D341Med (cell line): ENCODE measurements at regions not wholly inside any gene's neighbourhood (a gene's known extent, or its start where the extent isn't known, plus 50 kb on each side); places are given as distances from the start of the nearest gene placed in this dataset.

Source experiments
- DNase-seq: peaks from one replicate; pipeline ENCODE4 v3.0.0; 2012; ENCODE audit warnings: low spot score

GRCh38 chrX:149274516-149275105 is 230.5 kb downstream of the IDS start:
- no peak for DNase-seq

- DNase-seq: no peak
Observed at GRCh38 chrX:149272690-149273463, 232.2 kb downstream of the IDS start.

- DNase-seq: no peak
Observed at GRCh38 chrX:149267878-149268813, 237.0 kb downstream of the IDS start.

GRCh38 chrX:149262086-149262485 is 243.0 kb downstream of the IDS start:
- no peak for DNase-seq

- DNase-seq: no peak
Observed at GRCh38 chrX:149259241-149259640, 245.9 kb downstream of the IDS start.

DNA sequence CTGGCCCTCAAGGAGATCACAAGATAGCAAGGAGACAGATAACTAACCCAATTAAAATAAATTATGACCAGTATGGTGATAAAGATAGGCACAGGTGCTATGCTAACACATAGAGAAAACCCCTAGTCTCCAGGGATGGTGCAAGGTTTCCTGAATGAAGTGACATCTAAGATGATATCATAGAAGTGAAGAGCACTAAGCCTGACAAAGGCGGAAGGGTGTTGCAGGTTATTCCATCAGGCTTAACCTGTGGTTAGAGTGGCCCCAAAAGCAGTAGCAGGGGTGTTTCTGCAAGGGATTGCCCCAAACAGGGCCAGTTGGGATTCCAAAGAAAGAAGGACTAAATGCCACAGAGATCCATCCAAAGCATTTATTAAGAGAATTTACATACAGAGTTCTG is 249.2 kb downstream of the IDS start:
- no peak for DNase-seq

DNA sequence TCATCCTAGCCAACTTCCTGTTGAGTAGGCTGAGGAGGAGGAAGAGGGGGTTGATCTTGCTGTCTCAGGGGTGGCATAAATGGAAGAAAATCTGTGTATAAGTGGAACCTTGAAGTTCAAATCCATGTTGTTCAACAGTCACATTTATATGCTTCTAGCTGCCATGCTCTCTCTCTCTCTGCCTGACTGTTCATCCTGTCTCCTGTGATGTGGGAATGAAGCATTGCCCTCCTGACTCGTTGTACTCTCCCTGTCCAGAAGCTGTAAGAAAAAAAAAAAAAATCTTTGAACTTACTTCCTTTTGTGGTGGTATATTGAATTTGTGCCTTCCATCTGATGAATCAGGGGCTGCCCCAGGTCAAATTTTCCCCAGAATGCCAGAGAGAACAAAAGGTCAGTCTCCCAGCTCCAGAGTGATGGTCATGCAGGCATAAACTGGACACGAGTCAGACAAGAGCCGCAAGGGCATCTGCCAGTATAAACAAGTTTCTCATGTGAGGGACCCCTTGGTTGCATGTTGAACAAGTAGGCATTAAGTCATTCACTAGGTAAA is 257.0 kb downstream of the IDS start:
- no peak for DNase-seq

DNA sequence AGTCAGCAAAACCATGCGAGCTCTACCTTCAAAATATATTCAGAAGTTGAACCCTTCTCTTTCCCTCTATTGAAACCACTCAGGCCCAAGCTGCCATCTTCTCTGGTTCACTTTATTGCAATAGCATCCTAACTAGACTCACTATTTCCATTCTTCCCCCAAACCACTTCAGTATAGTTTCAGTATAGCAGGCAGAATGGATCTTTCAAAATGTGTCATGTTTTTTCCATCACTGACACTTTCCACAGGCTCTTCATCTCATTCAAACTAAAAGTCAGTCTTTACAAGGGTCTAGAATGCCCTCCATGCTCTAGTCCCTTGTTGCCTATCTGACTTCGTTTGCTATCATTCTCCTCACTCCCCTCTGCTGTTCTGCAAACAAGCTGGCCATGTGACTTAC is 274.4 kb downstream of the IDS start:
- no peak for DNase-seq

GRCh38 chrX:149223854-149224253 is 281.3 kb downstream of the IDS start:
- DNase-seq: no peak

DNA sequence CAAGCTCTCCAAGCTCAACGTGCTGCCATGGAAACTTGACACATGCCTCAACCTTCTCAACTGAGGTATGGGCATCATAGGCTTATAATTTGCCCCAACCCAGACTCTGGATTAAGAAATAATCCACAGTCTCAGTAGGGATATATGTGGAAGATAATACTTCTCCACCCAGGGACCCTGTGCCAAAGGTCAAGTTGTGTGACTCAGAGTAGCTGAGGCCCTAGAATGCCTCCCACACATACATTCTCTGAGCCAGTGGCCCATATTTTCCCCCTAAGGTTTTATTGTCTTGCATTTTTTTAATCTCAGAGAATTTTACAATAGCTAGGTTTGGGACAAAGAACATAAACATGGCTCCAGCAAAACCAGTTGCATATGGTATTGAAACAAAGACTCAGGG is 283.1 kb downstream of the IDS start:
- no peak for DNase-seq

DNA sequence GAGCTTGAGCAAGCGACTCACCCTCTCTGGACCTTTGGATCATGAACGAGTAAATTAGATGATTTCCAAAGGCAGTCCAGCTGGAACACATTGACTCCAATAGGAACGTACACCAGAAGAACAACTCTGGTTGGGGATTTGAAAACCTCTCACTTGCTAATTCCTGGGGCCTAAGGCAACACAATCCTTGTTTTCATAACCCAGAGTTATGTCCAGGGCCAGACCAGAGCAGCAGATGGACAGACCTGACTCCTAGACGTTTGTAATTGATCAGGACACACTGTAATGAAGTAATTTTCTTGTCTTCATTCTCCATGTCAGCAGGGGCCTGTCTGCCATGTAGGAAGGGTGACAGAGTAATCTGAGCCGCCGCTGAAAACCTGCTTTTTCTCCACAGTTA is 283.9 kb downstream of the IDS start:
- no peak for DNase-seq

- no peak for DNase-seq
Observed at GRCh38 chrX:149213264-149213663, 291.8 kb downstream of the IDS start.

DNA sequence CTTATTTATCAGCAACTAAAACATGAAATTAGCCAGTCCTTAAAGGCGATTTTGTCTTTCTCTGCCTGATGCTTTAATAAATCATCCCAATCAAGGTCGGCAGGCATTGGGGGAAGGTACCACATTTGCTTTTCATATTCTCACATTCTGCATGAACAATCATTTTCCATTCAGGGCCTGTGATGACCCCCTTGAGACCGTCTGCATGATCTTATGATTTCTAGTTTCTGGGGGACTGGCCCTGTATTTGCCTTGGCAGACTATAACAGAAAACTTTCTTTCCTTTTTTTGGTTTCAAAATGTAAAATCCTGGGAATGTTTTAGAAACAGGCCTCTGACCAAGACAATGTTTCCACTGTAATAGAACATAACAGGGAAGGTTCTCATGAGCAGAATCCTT is 296.8 kb downstream of the IDS start:
- DNase-seq: no peak

GRCh38 chrX:149207518-149207917 is 297.6 kb downstream of the IDS start:
- DNase-seq: no peak

DNA sequence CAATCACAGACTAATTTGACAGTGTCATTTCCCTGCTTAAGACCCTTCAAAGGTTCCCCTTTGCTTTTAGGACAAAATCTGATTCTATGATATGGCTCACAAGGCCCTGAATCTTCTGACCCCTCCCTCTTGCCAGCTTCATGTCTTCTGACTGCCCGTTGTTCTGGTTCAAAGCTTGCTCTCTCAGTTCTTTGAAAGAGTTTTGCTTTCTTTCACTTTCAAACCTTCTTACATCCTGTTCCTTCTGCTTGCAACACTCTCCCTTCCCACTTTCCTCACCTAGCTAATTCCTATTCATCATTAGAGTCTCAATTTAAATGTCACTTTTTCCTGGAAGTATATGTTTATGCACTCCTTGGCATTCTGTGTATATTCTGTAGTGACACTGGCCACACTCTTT is 299.2 kb downstream of the IDS start:
- DNase-seq: no peak

DNA sequence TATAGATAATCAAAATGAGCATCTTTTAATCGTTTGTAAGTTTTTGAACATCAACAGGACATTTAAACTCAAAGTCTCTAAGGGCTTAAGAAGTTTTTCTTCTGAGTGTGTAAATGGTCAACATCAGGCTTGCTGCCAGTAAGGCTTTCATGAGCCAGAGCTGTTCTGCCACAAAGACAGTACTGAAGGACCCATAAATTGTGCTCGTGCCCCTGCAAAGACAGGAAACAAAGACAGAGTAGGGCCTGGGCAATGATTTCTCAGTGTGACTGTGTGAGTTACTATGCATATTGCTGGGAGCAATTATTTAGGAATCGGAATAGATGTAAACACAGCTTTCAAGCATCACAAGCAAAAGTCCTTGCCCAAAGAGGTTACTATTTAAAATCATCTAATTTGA is 300.0 kb downstream of the IDS start:
- DNase-seq: no peak

DNA sequence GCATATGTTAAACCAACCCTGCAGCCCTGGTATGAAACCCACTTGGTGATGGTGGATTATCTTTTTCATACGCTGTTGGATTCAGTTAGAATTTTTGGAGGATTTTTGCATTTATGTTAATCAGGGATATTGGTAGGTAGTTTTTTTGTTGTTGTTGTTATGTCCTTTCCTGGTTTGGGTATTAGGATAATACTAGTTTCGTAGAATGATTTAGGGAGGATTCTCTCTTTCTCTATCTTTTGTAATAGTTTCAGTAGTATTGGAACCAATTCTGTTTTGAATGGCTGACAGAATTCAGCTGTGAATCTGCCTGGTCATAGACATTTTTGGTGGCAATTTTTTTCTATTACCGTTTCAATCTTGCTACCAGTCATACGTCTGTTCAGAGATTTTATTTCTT is 305.4 kb downstream of the IDS start:
- DNase-seq: no peak

GRCh38 chrX:149198980-149199732 is 305.9 kb downstream of the IDS start:
- DNase-seq: no peak

GRCh38 chrX:149185087-149185486 is 320.0 kb downstream of the IDS start:
- DNase-seq: no peak

DNA sequence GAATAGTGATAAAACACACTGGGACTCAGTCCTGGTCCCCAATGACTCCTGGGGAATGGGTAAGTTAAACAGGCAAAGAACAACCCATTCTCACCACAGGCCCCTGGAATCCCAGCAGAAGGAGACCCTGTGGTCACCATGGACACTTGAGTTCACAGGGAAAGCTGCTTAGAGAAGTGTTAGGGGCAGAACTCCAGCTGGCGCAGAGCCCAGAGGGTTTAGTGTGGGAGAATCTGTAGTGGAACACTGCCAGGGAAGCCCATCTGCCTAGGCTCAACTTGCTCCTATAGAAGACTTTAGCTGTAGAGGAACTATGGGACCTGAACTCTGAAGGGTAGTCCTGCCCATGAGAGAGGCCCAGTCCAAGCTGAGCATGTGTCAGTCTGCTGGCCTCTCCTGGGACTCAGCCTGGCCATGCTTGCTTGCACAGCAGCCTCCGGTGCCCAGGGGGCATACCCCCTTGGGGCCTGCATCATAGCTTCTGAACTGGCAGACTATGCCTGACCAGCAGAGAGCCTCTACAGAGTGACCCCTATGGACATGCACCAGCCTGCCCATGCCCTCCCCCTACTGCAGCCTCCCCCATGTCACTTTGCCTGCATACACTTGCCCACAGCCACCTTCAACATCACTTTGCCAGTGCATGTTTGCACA is 343.5 kb downstream of the IDS start:
- peak; percentile 54 for DNase-seq

DNA sequence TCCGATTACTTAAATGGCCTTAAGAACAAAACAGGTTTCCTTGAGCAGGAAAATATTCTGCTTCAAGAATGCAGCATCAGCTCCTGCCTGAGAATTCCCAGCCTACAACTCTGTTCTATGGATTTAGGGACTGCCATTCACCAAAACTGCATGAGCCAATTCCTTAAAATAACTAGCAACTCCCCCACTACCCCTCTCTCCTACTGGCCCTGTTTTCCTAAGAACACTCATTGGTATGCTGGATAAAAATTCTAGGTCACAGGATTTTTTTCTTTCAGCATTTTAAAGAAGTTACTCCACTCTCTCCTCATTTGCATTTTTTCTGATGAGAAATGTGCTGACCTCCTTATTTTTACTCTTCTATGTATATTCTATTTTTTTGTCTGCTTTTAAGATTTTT is 347.1 kb downstream of the IDS start:
- no peak for DNase-seq
